WTC11 (cell line): ENCODE measurements at regions not wholly inside any gene's neighbourhood (a gene's known extent, or its start where the extent isn't known, plus 50 kb on each side); places are given as distances from the start of the nearest gene placed in this dataset.

Experiments
- ATAC-seq: fragments of 200-7000 bp; cut with Tn5 transposase; 2 replicates; pipeline ENCODE4 v1.10.0; 2021; ENCODE audit warnings: mild to moderate bottlenecking, moderate library complexity
- CTCF ChIA-PET: fragments of 300-600 bp; sonication (Branson Sonifier 250); formaldehyde crosslinking; loops from one replicate; lab custom pipeline; 2021; ENCODE audit warnings: antibody characterized with exemption; lab: Charles Lee
- POLR2A ChIA-PET: fragments of 350-600 bp; sonication (Branson Sonifier 250); formaldehyde crosslinking; loops from one replicate; lab custom pipeline; 2021; ENCODE audit warnings: antibody characterized with exemption; lab: Charles Lee
- DNase-seq: peaks from one replicate; pipeline ENCODE4 v3.0.0; 2021; ENCODE audit warnings: low spot score
- H3K27ac Mint-ChIP-seq: 2 replicates; pipeline ENCODE4 v1.8.0; 2021; ENCODE audit warnings: mixed read lengths
- H3K27me3 Mint-ChIP-seq: 2 replicates; pipeline ENCODE4 v1.8.0; 2021; ENCODE audit warnings: low read depth, mild to moderate bottlenecking, moderate library complexity, mixed read lengths
- H3K36me3 Mint-ChIP-seq: 2 replicates; pipeline ENCODE4 v1.8.0; 2021; ENCODE audit warnings: mixed read lengths
- H3K4me1 Mint-ChIP-seq: 2 replicates; pipeline ENCODE4 v1.8.0; 2022; ENCODE audit warnings: mixed read lengths
- H3K4me3 Mint-ChIP-seq: 2 replicates; pipeline ENCODE4 v1.8.0; 2021; ENCODE audit warnings: mild to moderate bottlenecking, moderate library complexity, mixed read lengths
- H3K9me3 Mint-ChIP-seq: 2 replicates; pipeline ENCODE4 v1.8.0; 2021; ENCODE audit warnings: mixed read lengths
- ATF1 ChIP-seq: sonication (generic); formaldehyde crosslinking; IDR thresholded peaks from 2 replicates; pipeline ENCODE4 v1.8.1; 2023; ENCODE audit warnings: mild to moderate bottlenecking, moderate library complexity, missing genetic modification reagents
- CBFB ChIP-seq: sonication (generic); formaldehyde crosslinking; IDR thresholded peaks from 2 replicates; pipeline ENCODE4 v1.8.1; 2022; ENCODE audit warnings: mild to moderate bottlenecking, low read depth, missing genetic modification reagents
- E2F1 ChIP-seq: sonication (generic); formaldehyde crosslinking; IDR thresholded peaks from 2 replicates; pipeline ENCODE4 v1.8.0; 2022; ENCODE audit warnings: mild to moderate bottlenecking, missing genetic modification reagents
- EMX1 ChIP-seq: fragments of 250-450 bp; sonication (Bioruptor Pico); IDR thresholded peaks from 2 replicates; pipeline ENCODE4 v1.8.0; 2021; ENCODE audit warnings: mild to moderate bottlenecking
- FOXJ3 ChIP-seq: sonication (generic); formaldehyde crosslinking; IDR thresholded peaks from 2 replicates; pipeline ENCODE4 v1.9.0; 2021; ENCODE audit warnings: missing genetic modification reagents, mild to moderate bottlenecking, borderline replicate concordance
- FOXP1 ChIP-seq: sonication (generic); formaldehyde crosslinking; IDR thresholded peaks from 2 replicates; pipeline ENCODE4 v1.8.0; 2022; ENCODE audit warnings: missing genetic modification reagents, mild to moderate bottlenecking, moderate library complexity, borderline replicate concordance
- IRF2 ChIP-seq: sonication (generic); formaldehyde crosslinking; IDR thresholded peaks from 2 replicates; pipeline ENCODE4 v1.8.0; 2022; ENCODE audit warnings: low read depth, missing genetic modification reagents, borderline replicate concordance
- JAZF1 ChIP-seq: fragments of 250-450 bp; sonication (Bioruptor Pico); IDR thresholded peaks from 2 replicates; pipeline ENCODE4 v1.9.0; 2021; ENCODE audit warnings: moderate library complexity, mild to moderate bottlenecking, inconsistent platforms
- JUN ChIP-seq: sonication (generic); formaldehyde crosslinking; IDR thresholded peaks from 2 replicates; pipeline ENCODE4 v1.8.0; 2023; ENCODE audit warnings: mild to moderate bottlenecking, missing genetic modification reagents
- PRRX2 ChIP-seq: fragments of 250-450 bp; sonication (Bioruptor Pico); IDR thresholded peaks from 2 replicates; pipeline ENCODE4 v1.8.0; 2021; ENCODE audit warnings: mild to moderate bottlenecking
- SP1 ChIP-seq: sonication (generic); formaldehyde crosslinking; conservative IDR thresholded peaks from 2 replicates; pipeline ENCODE4 v1.8.1; 2022; ENCODE audit warnings: missing genetic modification reagents
- STAT6 ChIP-seq: sonication (generic); formaldehyde crosslinking; conservative IDR thresholded peaks from 2 replicates; pipeline ENCODE4 v1.8.1; 2023; ENCODE audit warnings: mild to moderate bottlenecking, low read depth, missing genetic modification reagents, moderate library complexity
- TCF7 ChIP-seq: sonication (generic); formaldehyde crosslinking; IDR thresholded peaks from 2 replicates; pipeline ENCODE4 v1.8.0; 2022; ENCODE audit warnings: mild to moderate bottlenecking, low read depth, missing genetic modification reagents, moderate library complexity
- ZBTB21 ChIP-seq: sonication (generic); formaldehyde crosslinking; IDR thresholded peaks from 2 replicates; pipeline ENCODE4 v1.8.1; 2023; ENCODE audit warnings: mild to moderate bottlenecking, missing genetic modification reagents, borderline replicate concordance
- ZNF219 ChIP-seq: sonication (generic); formaldehyde crosslinking; IDR thresholded peaks from 2 replicates; pipeline ENCODE4 v1.8.0; 2023; ENCODE audit warnings: missing genetic modification reagents, mild to moderate bottlenecking, borderline replicate concordance
- ZNF232 ChIP-seq: sonication (generic); formaldehyde crosslinking; IDR thresholded peaks from 2 replicates; pipeline ENCODE4 v1.8.0; 2022; ENCODE audit warnings: mild to moderate bottlenecking, missing genetic modification reagents
- ZNF263 ChIP-seq: sonication (generic); formaldehyde crosslinking; IDR thresholded peaks from 2 replicates; pipeline ENCODE4 v1.8.1; 2022; ENCODE audit warnings: low read depth, mild to moderate bottlenecking, moderate library complexity, missing genetic modification reagents
- ZNF671 ChIP-seq: fragments of 250-450 bp; sonication (Bioruptor Pico); IDR thresholded peaks from 2 replicates; pipeline ENCODE4 v1.8.0; 2021; ENCODE audit warnings: mild to moderate bottlenecking
- TF ChIP-seq, protein P1 (sequence below): fragments of 200-600 bp; IDR thresholded peaks from 2 replicates; pipeline ENCODE4 v1.8.0; 2022; ENCODE audit warnings: antibody characterized with exemption
- TF ChIP-seq, protein P2 (sequence below): sonication (generic); formaldehyde crosslinking; IDR thresholded peaks from 2 replicates; pipeline ENCODE4 v1.8.1; 2022; ENCODE audit warnings: low read depth, mild to moderate bottlenecking, moderate library complexity, missing genetic modification reagents, borderline replicate concordance

- H3K27me3 Mint-ChIP-seq = no peaks in the 10 kb centered on the region
- CTCF ChIA-PET = no interaction called here
- H3K4me1 Mint-ChIP-seq = no peaks in the 10 kb centered on the region
- no peak overlapping the region for H3K27ac Mint-ChIP-seq
- POLR2A ChIA-PET = no interaction called here
- TF ChIP-seq SP1 (CRISPR knock-in tag) (no peak), ZNF219 (no peak), ZBTB21 (CRISPR knock-in tag) (no peak), STAT6 (CRISPR knock-in tag) (no peak), ZNF671 (CRISPR knock-in tag) (no peak), ZNF232 (CRISPR knock-in tag) (no peak), FOXP1 (CRISPR knock-in tag) (no peak), IRF2 (CRISPR knock-in tag) (no peak)
- TF ChIP-seq, protein P1, sequence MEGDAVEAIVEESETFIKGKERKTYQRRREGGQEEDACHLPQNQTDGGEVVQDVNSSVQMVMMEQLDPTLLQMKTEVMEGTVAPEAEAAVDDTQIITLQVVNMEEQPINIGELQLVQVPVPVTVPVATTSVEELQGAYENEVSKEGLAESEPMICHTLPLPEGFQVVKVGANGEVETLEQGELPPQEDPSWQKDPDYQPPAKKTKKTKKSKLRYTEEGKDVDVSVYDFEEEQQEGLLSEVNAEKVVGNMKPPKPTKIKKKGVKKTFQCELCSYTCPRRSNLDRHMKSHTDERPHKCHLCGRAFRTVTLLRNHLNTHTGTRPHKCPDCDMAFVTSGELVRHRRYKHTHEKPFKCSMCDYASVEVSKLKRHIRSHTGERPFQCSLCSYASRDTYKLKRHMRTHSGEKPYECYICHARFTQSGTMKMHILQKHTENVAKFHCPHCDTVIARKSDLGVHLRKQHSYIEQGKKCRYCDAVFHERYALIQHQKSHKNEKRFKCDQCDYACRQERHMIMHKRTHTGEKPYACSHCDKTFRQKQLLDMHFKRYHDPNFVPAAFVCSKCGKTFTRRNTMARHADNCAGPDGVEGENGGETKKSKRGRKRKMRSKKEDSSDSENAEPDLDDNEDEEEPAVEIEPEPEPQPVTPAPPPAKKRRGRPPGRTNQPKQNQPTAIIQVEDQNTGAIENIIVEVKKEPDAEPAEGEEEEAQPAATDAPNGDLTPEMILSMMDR = no peak
- no peaks in the 10 kb centered on the region for H3K9me3 Mint-ChIP-seq
- DNase-seq (no peak), ATAC-seq (no peak)
- H3K4me3 Mint-ChIP-seq = no peak overlapping the region
- H3K36me3 Mint-ChIP-seq = no peaks in the 10 kb centered on the region
Measured at GRCh38 chr4:157701695-157701994, 471.2 kb downstream of the GASK1B start.

DNA sequence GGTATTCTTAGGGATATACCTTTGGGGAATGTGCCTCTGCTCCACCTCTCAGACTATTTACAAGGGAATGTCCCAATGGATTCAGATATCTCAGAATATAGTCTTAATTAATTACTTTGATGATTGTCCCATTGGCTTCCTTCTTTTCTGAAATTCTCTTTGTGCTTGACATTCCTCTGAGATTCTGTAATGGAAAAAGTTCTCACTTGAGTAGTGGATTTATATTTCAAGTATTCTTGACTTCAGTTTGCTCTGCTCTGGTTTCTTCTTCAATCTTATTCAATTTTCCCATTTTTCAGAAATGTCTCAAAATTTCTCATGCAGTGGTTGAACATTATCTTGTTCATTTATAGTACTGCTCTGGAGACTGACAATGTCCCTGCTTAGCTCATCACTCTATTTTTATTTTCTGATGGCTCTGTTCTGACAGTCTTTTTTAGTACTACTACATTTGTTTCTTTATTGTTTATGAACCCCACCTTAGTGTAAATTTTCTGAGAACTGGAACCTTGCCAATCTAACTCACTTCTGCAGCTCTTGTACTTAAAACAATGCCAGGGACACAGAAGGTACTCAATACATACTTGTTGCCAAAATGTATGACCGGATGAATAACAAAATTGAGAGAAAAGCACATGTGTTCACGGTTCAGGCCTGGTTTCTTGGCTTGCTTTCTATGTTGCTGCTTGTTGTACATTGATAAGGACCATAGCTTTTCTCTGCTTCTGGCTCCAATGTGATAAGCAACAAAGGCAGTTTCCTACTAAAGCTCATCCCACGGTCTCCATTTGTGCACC, 471.7 kb downstream of the GASK1B start:
- Mint-ChIP-seq H3K4me3 (no peak overlapping the region), H3K9me3 (no peaks in the 10 kb centered on the region), H3K36me3 (no peaks in the 10 kb centered on the region), H3K27me3 (no peaks in the 10 kb centered on the region), H3K27ac (no peak overlapping the region), H3K4me1 (no peaks in the 10 kb centered on the region)
- ChIA-PET CTCF (no interaction called here), POLR2A (no interaction called here)
- ATAC-seq (no peak), DNase-seq (no peak)
- TF ChIP-seq E2F1 (CRISPR knock-in tag) = no peak
- TF ChIP-seq JUN (CRISPR knock-in tag) = no peak
- TF ChIP-seq FOXJ3 (CRISPR knock-in tag) = no peak
- TF ChIP-seq JAZF1 (CRISPR knock-in tag) = no peak
- no peak for TF ChIP-seq CBFB (CRISPR knock-in tag)
- TF ChIP-seq, protein P2, sequence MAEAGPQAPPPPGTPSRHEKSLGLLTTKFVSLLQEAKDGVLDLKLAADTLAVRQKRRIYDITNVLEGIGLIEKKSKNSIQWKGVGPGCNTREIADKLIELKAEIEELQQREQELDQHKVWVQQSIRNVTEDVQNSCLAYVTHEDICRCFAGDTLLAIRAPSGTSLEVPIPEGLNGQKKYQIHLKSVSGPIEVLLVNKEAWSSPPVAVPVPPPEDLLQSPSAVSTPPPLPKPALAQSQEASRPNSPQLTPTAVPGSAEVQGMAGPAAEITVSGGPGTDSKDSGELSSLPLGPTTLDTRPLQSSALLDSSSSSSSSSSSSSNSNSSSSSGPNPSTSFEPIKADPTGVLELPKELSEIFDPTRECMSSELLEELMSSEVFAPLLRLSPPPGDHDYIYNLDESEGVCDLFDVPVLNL (CRISPR knock-in tag) = no peak
- TF ChIP-seq PRRX2 (CRISPR knock-in tag) = no peak
- no peak for TF ChIP-seq ZNF263 (CRISPR knock-in tag)
- no peak for TF ChIP-seq TCF7 (CRISPR knock-in tag)
- TF ChIP-seq ATF1 = no peak
- TF ChIP-seq EMX1 (CRISPR knock-in tag) = no peak
